ENCODE measurements at regions not wholly inside any gene's neighbourhood (a gene's known extent, or its start where the extent isn't known, plus 50 kb on each side); places are given as distances from the start of the nearest gene placed in this dataset.
A peak's percentile ranks its signal among the peaks of the same experiment; 100 is the strongest.
"Not testable (repeated sequence)": the region's sequence is repeated elsewhere in the genome, so short reads cannot be mapped to it uniquely, and the experiment has no call there.

GRCh38 chr15:89016549-89017041 is 71.7 kb upstream of the ABHD2 start:
- TF ChIP-seq CTCF (IDR thresholded peaks at IDR 0.05; ENCODE audit: insufficient read depth, low read depth, low read length, missing control alignments) = no peak
- H3K4me3 ChIP-seq (ENCODE audit: low read length) = no peak overlapping the region
- peak; percentile 87 for DNase-seq (ENCODE audit: low read depth)

GRCh38 chr15:89017370-89018066 is 70.7 kb upstream of the ABHD2 start:
- peak; percentile 84 for TF ChIP-seq CTCF (IDR thresholded peaks at IDR 0.05; ENCODE audit: insufficient read depth, low read depth, low read length, missing control alignments)
- H3K4me3 ChIP-seq (ENCODE audit: low read length) = peak overlapping the region; percentile 28

GRCh38 chr15:89018207-89018606 is 70.0 kb upstream of the ABHD2 start:
- DNase-seq (ENCODE audit: low read depth) = no peak
- no peak overlapping the region for H3K4me3 ChIP-seq (ENCODE audit: low read length)
- TF ChIP-seq CTCF (IDR thresholded peaks at IDR 0.05; ENCODE audit: insufficient read depth, low read depth, low read length, missing control alignments) = no peak

More at GRCh38 chr15:89017370-89018066, 70.7 kb upstream of the ABHD2 start:
- DNase-seq (ENCODE audit: low read depth) = peak; percentile 79

- DNase-seq (ENCODE audit: low read depth) = peak; percentile 10
- TF ChIP-seq CTCF (IDR thresholded peaks at IDR 0.05; ENCODE audit: insufficient read depth, low read depth, low read length, missing control alignments) = no peak
- H3K4me3 ChIP-seq (ENCODE audit: low read length) = no peak overlapping the region
These were observed 68.8 kb upstream of the ABHD2 start for GRCh38 chr15:89019436-89019835.

- H3K4me3 ChIP-seq (ENCODE audit: low read length) = no peak overlapping the region
- no peak for DNase-seq (ENCODE audit: low read depth)
These were observed 67.0 kb upstream of the ABHD2 start for GRCh38 chr15:89021224-89021623.

GRCh38 chr15:89021886-89022285 is 66.4 kb upstream of the ABHD2 start:
- DNase-seq (ENCODE audit: low read depth); H3K4me3 ChIP-seq (ENCODE audit: low read length): not testable (repeated sequence)

More at GRCh38 chr15:89021224-89021623, 67.0 kb upstream of the ABHD2 start:
- TF ChIP-seq CTCF (IDR thresholded peaks at IDR 0.05; ENCODE audit: insufficient read depth, low read depth, low read length, missing control alignments) = no peak

- peak; percentile 75 for DNase-seq (ENCODE audit: low read depth)
- TF ChIP-seq CTCF (IDR thresholded peaks at IDR 0.05; ENCODE audit: insufficient read depth, low read depth, low read length, missing control alignments) = no peak
- no peak overlapping the region for H3K4me3 ChIP-seq (ENCODE audit: low read length)
These were observed 64.8 kb upstream of the ABHD2 start for GRCh38 chr15:89023311-89023961.

Data from epithelial cell of esophagus (primary cell).